ENCODE measurements at regions not wholly inside any gene's neighbourhood (a gene's known extent, or its start where the extent isn't known, plus 50 kb on each side); places are given as distances from the start of the nearest gene placed in this dataset.

GRCh38 chr11:107222431-107222830 lies 204.2 kb upstream of the GUCY1A2 start:
- H3K27me3 Mint-ChIP-seq (ENCODE audit: insufficient read depth): no peaks in the 10 kb centered on the region
- Histone ChIP-seq H3K4me1 (ENCODE audit: control insufficient read depth, insufficient read depth, low read length) (peaks cover 3% of the 10 kb centered on the region), H3K27ac (ENCODE audit: low read depth, low read length) (no peak overlapping the region), H3K9ac (ENCODE audit: extremely low read depth, low read length, poor library complexity, severe bottlenecking) (no peak overlapping the region), H3K36me3 (ENCODE audit: control insufficient read depth, insufficient read depth, low read length) (no peaks in the 10 kb centered on the region), H3K27me3 (ENCODE audit: control insufficient read depth, insufficient read depth, low read length, poor library complexity, severe bottlenecking) (no peaks in the 10 kb centered on the region), H3K9me3 (ENCODE audit: control insufficient read depth, low read length) (no peaks in the 10 kb centered on the region), H3K4me3 (ENCODE audit: low read length) (no peak overlapping the region)
- WGBS, 2 experiments (ENCODE audit: insufficient coverage in 1 of 2, insufficient read length in 1 of 2): 85 to 89% methylated on average over 1 to 2 of the region's 2 CpGs
- TF ChIP-seq CTCF (conservative IDR thresholded peaks at IDR 0.05): no peak
- no peaks in the 10 kb centered on the region for H3K9me3 Mint-ChIP-seq
- H3K4me1 Mint-ChIP-seq: peaks cover 12% of the 10 kb centered on the region
- no peak overlapping the region for H3K4me3 Mint-ChIP-seq
- H3K27ac Mint-ChIP-seq: no peak overlapping the region
- DNase-seq: no peak
- H3K36me3 Mint-ChIP-seq (ENCODE audit: low read depth): no peaks in the 10 kb centered on the region

GRCh38 chr11:107221748-107222285 lies 203.5 kb upstream of the GUCY1A2 start:
- TF ChIP-seq CTCF (conservative IDR thresholded peaks at IDR 0.05): no peak

GRCh38 chr11:107218123-107219013 lies 200.1 kb upstream of the GUCY1A2 start:
- no peak for TF ChIP-seq CTCF (conservative IDR thresholded peaks at IDR 0.05)
- no peaks in the 10 kb centered on the region for H3K9me3 Mint-ChIP-seq
- Histone ChIP-seq H3K9me3 (ENCODE audit: control insufficient read depth, low read length) (no peaks in the 10 kb centered on the region), H3K36me3 (ENCODE audit: control insufficient read depth, insufficient read depth, low read length) (no peaks in the 10 kb centered on the region), H3K9ac (ENCODE audit: extremely low read depth, low read length, poor library complexity, severe bottlenecking) (no peak overlapping the region), H3K27me3 (ENCODE audit: control insufficient read depth, insufficient read depth, low read length, poor library complexity, severe bottlenecking) (no peaks in the 10 kb centered on the region), H3K4me3 (ENCODE audit: low read length) (no peak overlapping the region), H3K4me1 (ENCODE audit: control insufficient read depth, insufficient read depth, low read length) (peaks cover 3% of the 10 kb centered on the region), H3K27ac (ENCODE audit: low read depth, low read length) (no peak overlapping the region)
- H3K4me3 Mint-ChIP-seq: no peak overlapping the region
- no peak for DNase-seq
- peaks cover 20% of the 10 kb centered on the region for H3K4me1 Mint-ChIP-seq
- peak overlapping the region; percentile 5 for H3K27ac Mint-ChIP-seq
- H3K36me3 Mint-ChIP-seq (ENCODE audit: low read depth): no peaks in the 10 kb centered on the region
- no peaks in the 10 kb centered on the region for H3K27me3 Mint-ChIP-seq (ENCODE audit: insufficient read depth)
- 81 to 84% methylated on average over 10 of the region's 10 CpGs for WGBS, 2 experiments (ENCODE audit: insufficient coverage in 1 of 2, insufficient read length in 1 of 2)

More at GRCh38 chr11:107221748-107222285, 203.5 kb upstream of the GUCY1A2 start:
- Mint-ChIP-seq H3K27me3 (ENCODE audit: insufficient read depth) (no peaks in the 10 kb centered on the region), H3K9me3 (no peaks in the 10 kb centered on the region), H3K27ac (no peak overlapping the region), H3K36me3 (ENCODE audit: low read depth) (no peaks in the 10 kb centered on the region), H3K4me1 (peaks cover 12% of the 10 kb centered on the region), H3K4me3 (no peak overlapping the region)
- Histone ChIP-seq H3K36me3 (ENCODE audit: control insufficient read depth, insufficient read depth, low read length) (no peaks in the 10 kb centered on the region), H3K4me1 (ENCODE audit: control insufficient read depth, insufficient read depth, low read length) (peaks cover 3% of the 10 kb centered on the region), H3K27me3 (ENCODE audit: control insufficient read depth, insufficient read depth, low read length, poor library complexity, severe bottlenecking) (no peaks in the 10 kb centered on the region), H3K9me3 (ENCODE audit: control insufficient read depth, low read length) (no peaks in the 10 kb centered on the region), H3K9ac (ENCODE audit: extremely low read depth, low read length, poor library complexity, severe bottlenecking) (no peak overlapping the region), H3K4me3 (ENCODE audit: low read length) (no peak overlapping the region), H3K27ac (ENCODE audit: low read depth, low read length) (no peak overlapping the region)
- DNase-seq: no peak
- 89 to 100% methylated on average over 3 to 4 of the region's 4 CpGs for WGBS, 2 experiments (ENCODE audit: insufficient coverage in 1 of 2, insufficient read length in 1 of 2)

Data from endodermal cell (in vitro differentiated cells).